MCF 10A (cell line): ENCODE measurements at regions not wholly inside any gene's neighbourhood (a gene's known extent, or its start where the extent isn't known, plus 50 kb on each side); places are given as distances from the start of the nearest gene placed in this dataset.

Experiments
- BruUV-seq: library from RNA; stranded (reverse); fragments of 400-500 nt; replicated peaks from 2 replicates; lab custom pipeline; 2021; lab: Mats Ljungman, UMichigan
- CTCF ChIA-PET: fragments of 300-600 bp; sonication (Branson Sonifier 250); formaldehyde crosslinking; extraction: SDS; loops from one replicate; lab custom pipeline; 2021; ENCODE audit warnings: antibody characterized with exemption, inconsistent platforms; lab: Yijun Ruan, JAX
- POLR2A ChIA-PET: fragments of 300-600, 350-650 bp; sonication (Branson Sonifier 250); formaldehyde crosslinking; extraction: SDS; loops from one replicate; lab custom pipeline; 2020; ENCODE audit warnings: antibody characterized with exemption, inconsistent platforms; lab: Yijun Ruan, JAX
- DNase-seq: peaks from one replicate; pipeline ENCODE4 v3.0.0-alpha.2; 2018; ENCODE audit not compliant: unreplicated experiment
- H3K27ac Mint-ChIP-seq: one replicate; pipeline ENCODE4 v1.8.0; 2022; ENCODE audit warnings: mild to moderate bottlenecking, low read depth, mixed read lengths; ENCODE audit not compliant: unreplicated experiment
- H3K27me3 Mint-ChIP-seq: one replicate; pipeline ENCODE4 v1.8.0; 2022; ENCODE audit warnings: mixed read lengths; ENCODE audit not compliant: insufficient read depth, unreplicated experiment
- H3K36me3 Mint-ChIP-seq: one replicate; pipeline ENCODE4 v1.8.0; 2022; ENCODE audit warnings: mild to moderate bottlenecking, moderate library complexity, mixed read lengths; ENCODE audit not compliant: insufficient read depth, unreplicated experiment
- H3K4me1 Mint-ChIP-seq: one replicate; pipeline ENCODE4 v1.8.0; 2022; ENCODE audit warnings: mixed read lengths; ENCODE audit not compliant: insufficient read depth, unreplicated experiment
- H3K4me3 Mint-ChIP-seq: one replicate; pipeline ENCODE4 v1.8.0; 2022; ENCODE audit warnings: mild to moderate bottlenecking, moderate library complexity, mixed read lengths; ENCODE audit not compliant: unreplicated experiment
- H3K9me3 Mint-ChIP-seq: one replicate; pipeline ENCODE4 v1.8.0; 2022; ENCODE audit warnings: mixed read lengths; ENCODE audit not compliant: unreplicated experiment
- CTCF ChIP-seq: fragments of 200-600 bp; IDR thresholded peaks from one replicate; pipeline ENCODE4 v1.8.0; 2022; ENCODE audit warnings: antibody characterized with exemption, mild to moderate bottlenecking; ENCODE audit not compliant: unreplicated experiment
- intact Hi-C: fragments of 100-400 bp; cut with micrococcal nuclease; formaldehyde crosslinking; loops from 2 replicates; pipeline ENCODE4 v1.14.1; 2022

GRCh38 chr2:41928526-41928925, 119.3 kb upstream of the PKDCC start:
- DNase-seq, result peak; percentile 93
- H3K27ac Mint-ChIP-seq, result peak overlapping the region; percentile 2

GRCh38 chr2:41930807-41931566, 116.8 kb upstream of the PKDCC start:
- intact Hi-C loops, result no loop called here
- no peaks in the 10 kb centered on the region for H3K36me3 Mint-ChIP-seq
- CTCF ChIA-PET, result interaction anchor here (1.0 to 1.5 kb wide), 2 partner anchors 60 to 78 kb away, joined by 3 to 7 read pairs; no protein-coding TSS in a partner anchor

More at GRCh38 chr2:41928526-41928925, 119.3 kb upstream of the PKDCC start:
- Mint-ChIP-seq H3K27me3 (no peaks in the 10 kb centered on the region), H3K9me3 (no peaks in the 10 kb centered on the region), H3K4me1 (peaks cover 24% of the 10 kb centered on the region), H3K36me3 (no peaks in the 10 kb centered on the region), H3K4me3 (no peak overlapping the region)
- ChIA-PET CTCF (interaction anchor here (0.6 kb wide), 1 partner anchor 197 kb away, joined by 3 read pairs; no protein-coding TSS in a partner anchor), POLR2A (interaction anchor here (0.7 to 2.3 kb wide), 2 partner anchors 38 to 651 kb away, joined by 3 to 5 read pairs; no protein-coding TSS in a partner anchor)
- intact Hi-C loops, result no loop called here
- no TSS peak for BruUV-seq
- TF ChIP-seq CTCF, result no peak

GRCh38 chr2:41932241-41933045, 115.4 kb upstream of the PKDCC start:
- Mint-ChIP-seq H3K4me3 (no peak overlapping the region), H3K4me1 (peaks cover 38% of the 10 kb centered on the region), H3K9me3 (no peaks in the 10 kb centered on the region), H3K27ac (no peak overlapping the region), H3K27me3 (no peaks in the 10 kb centered on the region), H3K36me3 (no peaks in the 10 kb centered on the region)
- DNase-seq, result no peak
- CTCF ChIA-PET, result interaction anchor here (1.1 kb wide), 1 partner anchor 60 kb away, joined by 3 read pairs; no protein-coding TSS in a partner anchor
- BruUV-seq, result no TSS peak
- intact Hi-C loops, result no loop called here
- POLR2A ChIA-PET, result interaction anchor here (0.6 kb wide), 1 partner anchor 12 kb away, joined by 3 read pairs; no protein-coding TSS in a partner anchor
- no peak for TF ChIP-seq CTCF

More at GRCh38 chr2:41930807-41931566, 116.8 kb upstream of the PKDCC start:
- Mint-ChIP-seq H3K4me1 (peaks cover 38% of the 10 kb centered on the region), H3K9me3 (no peaks in the 10 kb centered on the region), H3K4me3 (no peak overlapping the region), H3K27ac (peak overlapping the region; percentile 82), H3K27me3 (no peaks in the 10 kb centered on the region)
- no TSS peak for BruUV-seq
- DNase-seq, result peak; percentile 97
- POLR2A ChIA-PET, result no interaction called here
- no peak for TF ChIP-seq CTCF

GRCh38 chr2:41933046-41933420, 114.8 kb upstream of the PKDCC start:
- Mint-ChIP-seq H3K9me3 (no peaks in the 10 kb centered on the region), H3K4me1 (peaks cover 35% of the 10 kb centered on the region), H3K4me3 (no peak overlapping the region), H3K27ac (no peak overlapping the region), H3K27me3 (no peaks in the 10 kb centered on the region), H3K36me3 (no peaks in the 10 kb centered on the region)
- BruUV-seq, result no TSS peak
- intact Hi-C loops, result no loop called here
- ChIA-PET POLR2A (interaction anchor here (0.6 to 0.7 kb wide), 2 partner anchors 12 to 27 kb away, joined by 3 read pairs; no protein-coding TSS in a partner anchor), CTCF (interaction anchor here (1.1 kb wide), 1 partner anchor 61 kb away, joined by 3 read pairs; no protein-coding TSS in a partner anchor)
- no peak for TF ChIP-seq CTCF
- DNase-seq, result no peak
